A549 (cell line): ENCODE measurements at regions not wholly inside any gene's neighbourhood (a gene's known extent, or its start where the extent isn't known, plus 50 kb on each side); places are given as distances from the start of the nearest gene placed in this dataset.

Experiments
- ATAC-seq, 2 experiments: fragments of 200-7000 bp in 1 of 2; fragments of >200 bp in 1 of 2; cut with Nextera tagmentation in 1 of 2; cut with Tn5 transposase in 1 of 2; 3 replicates each; pipeline versions ENCODE4 v1.8.0 to v1.9.1; 2018 to 2020; ENCODE audit warnings: mild to moderate bottlenecking in 1 of 2, moderate library complexity in 1 of 2
- CTCF ChIA-PET: fragments of 300-600 bp; sonication (Branson Sonifier 250); formaldehyde crosslinking; extraction: SDS; loops from one replicate; lab custom pipeline; 2021; ENCODE audit warnings: antibody characterized with exemption, inconsistent platforms; lab: Yijun Ruan, JAX
- POLR2A ChIA-PET: fragments of 350-600 bp; formaldehyde crosslinking; extraction: SDS; loops from one replicate; lab custom pipeline; 2021; ENCODE audit warnings: antibody characterized with exemption, inconsistent platforms; lab: Yijun Ruan, JAX
- DNase-seq, 2 experiments: peaks; one replicate each; pipeline versions ENCODE4 v3.0.0 to v3.0.0-alpha.2; 2011 to 2016; ENCODE audit warnings: low read depth in 1 of 2, low spot score in 1 of 2
- FAIRE-seq: peaks from 2 replicates; lab custom pipeline; 2011; peaks lifted over from hg19 to GRCh38; lab: Jason Lieb, UNC
- H3K27ac ChIP-seq, 2 experiments: fragments of >200 bp; sonication (Bioruptor Twin); formaldehyde crosslinking; 3 replicates each; pipeline ENCODE4 v1.5.1; 2016 to 2017
- H3K4me1 ChIP-seq: fragments of >200 bp; sonication (Bioruptor Twin); formaldehyde crosslinking; 3 replicates; pipeline ENCODE4 v1.6.1; 2016
- H3K4me2 ChIP-seq: fragments of >200 bp; sonication (Bioruptor Twin); formaldehyde crosslinking; 3 replicates; pipeline ENCODE4 v1.6.1; 2016
- H3K4me3 ChIP-seq: fragments of >200 bp; sonication (Bioruptor Twin); formaldehyde crosslinking; 3 replicates; pipeline ENCODE4 v1.5.1; 2016
- H3K9me3 ChIP-seq: fragments of >200 bp; sonication (Bioruptor Twin); formaldehyde crosslinking; 3 replicates; pipeline ENCODE4 v1.6.1; 2016
- BCL3 ChIP-seq: fragments of >200 bp; sonication (Bioruptor Twin); formaldehyde crosslinking; IDR thresholded peaks from 3 replicates; pipeline ENCODE4 v1.6.1; 2016
- CBX2 ChIP-seq: fragments of 200-600 bp; sonication (generic); IDR thresholded peaks from 2 replicates; pipeline ENCODE4 v1.6.1; 2016; ENCODE audit warnings: low read depth, mild to moderate bottlenecking, borderline replicate concordance
- CBX8 ChIP-seq: fragments of 200-600 bp; sonication (generic); IDR thresholded peaks from 2 replicates; pipeline ENCODE4 v1.6.1; 2016
- CHD2 ChIP-seq: fragments of 150-350 bp; IDR thresholded peaks from 2 replicates; pipeline ENCODE4 v1.6.1; 2014; ENCODE audit warnings: low read length; ENCODE audit not compliant: partially characterized antibody
- EHMT2 ChIP-seq: fragments of 200-600 bp; sonication (generic); IDR thresholded peaks from 2 replicates; pipeline ENCODE4 v1.6.1; 2016; ENCODE audit warnings: antibody characterized with exemption, low read depth, mild to moderate bottlenecking, moderate library complexity
- EP300 ChIP-seq, 2 experiments: fragments of >200 bp; sonication (Bioruptor Twin); formaldehyde crosslinking; IDR thresholded peaks; 2 replicates in 1 of 2; 3 replicates in 1 of 2; pipeline ENCODE4 v1.6.1; 2016 to 2017
- ESRRA ChIP-seq: fragments of 150-350 bp; IDR thresholded peaks from 2 replicates; pipeline ENCODE4 v1.6.1; 2014; ENCODE audit warnings: mild to moderate bottlenecking, low read length, borderline replicate concordance
- FOSL2 ChIP-seq, 2 experiments: fragments of 450-650 bp in 1 of 2; fragments of >200 bp in 1 of 2; sonication (Bioruptor Twin) in 1 of 2; formaldehyde crosslinking; IDR thresholded peaks; 2 replicates each; pipeline versions ENCODE4 v1.5.0 to v1.6.1; 2016 to 2020; ENCODE audit warnings: mild to moderate bottlenecking in 1 of 2, moderate library complexity in 1 of 2
- FOXS1 ChIP-seq: fragments of 250-450 bp; sonication (Bioruptor Pico); IDR thresholded peaks from 2 replicates; pipeline ENCODE4 v1.5.0; 2020; ENCODE audit warnings: mild to moderate bottlenecking, moderate library complexity
- HEYL ChIP-seq: fragments of 250-450 bp; sonication (Bioruptor Pico); IDR thresholded peaks from 2 replicates; pipeline ENCODE4 v1.8.0; 2021; ENCODE audit warnings: mild to moderate bottlenecking, moderate library complexity
- HOXB13 ChIP-seq: fragments of 250-450 bp; sonication (Bioruptor Pico); IDR thresholded peaks from 2 replicates; pipeline ENCODE4 v1.5.0; 2020; ENCODE audit warnings: low read depth, mild to moderate bottlenecking, moderate library complexity
- MAX ChIP-seq: IDR thresholded peaks from 2 replicates; pipeline ENCODE4 v1.6.1; 2012
- MYC ChIP-seq: IDR thresholded peaks from 2 replicates; pipeline ENCODE4 v1.6.1; 2012; ENCODE audit warnings: mild to moderate bottlenecking, inconsistent platforms, low read length, improper control_type of control experiment, borderline replicate concordance
- NPAS2 ChIP-seq: fragments of 250-450 bp; sonication (Bioruptor Pico); IDR thresholded peaks from 2 replicates; pipeline ENCODE4 v1.8.0; 2022; ENCODE audit warnings: mild to moderate bottlenecking, moderate library complexity, borderline replicate concordance
- NR3C1 ChIP-seq: fragments of >200 bp; sonication (Bioruptor Twin); formaldehyde crosslinking; IDR thresholded peaks from 3 replicates; pipeline ENCODE4 v1.6.1; 2017
- POLR2AphosphoS2 ChIP-seq: conservative IDR thresholded peaks from 2 replicates; pipeline ENCODE4 v1.6.1; 2012; ENCODE audit warnings: low read length, improper control_type of control experiment, inconsistent platforms
- RARB ChIP-seq: fragments of 250-450 bp; sonication (Bioruptor Pico); IDR thresholded peaks from 2 replicates; pipeline ENCODE4 v1.8.0; 2021; ENCODE audit warnings: mild to moderate bottlenecking, moderate library complexity
- RFX5 ChIP-seq: fragments of 450-650 bp; IDR thresholded peaks from 2 replicates; pipeline ENCODE4 v1.7.1; 2014; ENCODE audit warnings: antibody characterized with exemption, mild to moderate bottlenecking, moderate library complexity
- SREBF2 ChIP-seq: fragments of 450-650 bp; IDR thresholded peaks from 2 replicates; pipeline ENCODE4 v1.6.1; 2014; ENCODE audit warnings: mild to moderate bottlenecking, moderate library complexity
- TFCP2L1 ChIP-seq: fragments of 250-450 bp; sonication (Bioruptor Pico); IDR thresholded peaks from 2 replicates; pipeline ENCODE4 v1.5.0; 2021; ENCODE audit warnings: mild to moderate bottlenecking
- WGBS: methylation state at CpG from one replicate; pipeline ENCODE4 v1.1.6; 2017; ENCODE audit errors: missing lambda C conversion rate; 5-methylcytosine and 5-hydroxymethylcytosine counted together
- TF ChIP-seq, protein P1 (sequence below): IDR thresholded peaks from 2 replicates; pipeline ENCODE4 v1.6.1; 2012

DNA sequence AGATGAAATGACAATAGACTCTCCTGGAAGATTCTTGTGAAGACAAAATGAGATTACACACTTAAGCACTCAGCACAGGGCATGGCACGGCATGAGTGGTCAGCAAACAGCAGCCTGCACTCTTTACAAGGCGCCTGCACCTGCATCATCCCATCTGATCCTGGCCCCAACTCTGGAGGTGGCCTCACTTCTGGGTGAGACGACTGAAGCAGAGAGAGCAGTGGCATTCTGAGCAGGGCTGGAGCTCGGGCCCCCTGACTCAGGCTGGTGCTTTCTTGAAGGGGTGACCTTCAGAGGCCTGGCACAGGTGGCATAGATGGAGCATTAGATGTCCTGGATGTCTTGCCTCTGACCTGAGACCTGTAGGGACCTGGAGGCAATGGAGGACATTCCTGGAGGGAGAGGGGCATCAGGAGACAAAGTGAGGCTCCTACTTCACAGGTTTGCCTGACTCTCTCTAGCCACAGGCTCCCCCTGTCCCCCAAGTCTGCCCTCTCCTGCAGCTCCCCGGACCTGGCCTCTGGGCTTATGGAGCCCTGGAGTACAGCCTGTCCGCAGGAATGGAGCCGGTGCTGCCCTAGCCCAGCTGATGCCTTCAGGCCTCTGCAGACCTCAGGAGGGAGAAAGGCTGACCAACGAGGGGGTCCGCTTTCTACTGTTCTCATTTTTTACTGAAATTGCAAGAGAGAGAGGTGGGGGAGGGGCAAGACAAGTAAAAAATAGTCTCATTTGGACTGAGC is 65.5 kb upstream of the THY1 start:
- WGBS: 36% methylated on average over 9 of the region's 9 CpGs
- no peak for DNase-seq
- H3K9me3 ChIP-seq: no peaks in the 10 kb centered on the region
- no peak for FAIRE-seq
- no peak for ATAC-seq
- no peak overlapping the region for H3K4me2 ChIP-seq
- TF ChIP-seq, protein P1, sequence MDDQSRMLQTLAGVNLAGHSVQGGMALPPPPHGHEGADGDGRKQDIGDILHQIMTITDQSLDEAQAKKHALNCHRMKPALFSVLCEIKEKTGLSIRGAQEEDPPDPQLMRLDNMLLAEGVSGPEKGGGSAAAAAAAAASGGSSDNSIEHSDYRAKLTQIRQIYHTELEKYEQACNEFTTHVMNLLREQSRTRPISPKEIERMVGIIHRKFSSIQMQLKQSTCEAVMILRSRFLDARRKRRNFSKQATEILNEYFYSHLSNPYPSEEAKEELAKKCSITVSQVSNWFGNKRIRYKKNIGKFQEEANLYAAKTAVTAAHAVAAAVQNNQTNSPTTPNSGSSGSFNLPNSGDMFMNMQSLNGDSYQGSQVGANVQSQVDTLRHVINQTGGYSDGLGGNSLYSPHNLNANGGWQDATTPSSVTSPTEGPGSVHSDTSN: no peak
- TF ChIP-seq BCL3 (no peak), NPAS2 (CRISPR knock-in tag) (no peak), CHD2 (no peak), EP300 (IDR thresholded peaks at IDR 0.05) (no peak), SREBF2 (no peak), POLR2AphosphoS2 (no peak), HEYL (CRISPR knock-in tag) (no peak)
- CTCF ChIA-PET: interaction anchor here (1.2 to 2.0 kb wide), 2 partner anchors 45 to 620 kb away, joined by 5 to 8 read pairs; no protein-coding TSS in a partner anchor
- no peaks in the 10 kb centered on the region for H3K4me1 ChIP-seq
- POLR2A ChIA-PET: no interaction called here
- no peak overlapping the region for H3K4me3 ChIP-seq
- no peak overlapping the region for H3K27ac ChIP-seq

GRCh38 chr11:119486691-119487259 is 63.8 kb upstream of the THY1 start:
- DNase-seq (no peak), FAIRE-seq (no peak), ATAC-seq (no peak)
- POLR2A ChIA-PET: no interaction called here
- Histone ChIP-seq H3K9me3 (no peaks in the 10 kb centered on the region), H3K4me1 (no peaks in the 10 kb centered on the region), H3K27ac (no peak overlapping the region), H3K4me2 (no peak overlapping the region), H3K4me3 (no peak overlapping the region)
- TF ChIP-seq EHMT2 (no peak), POLR2AphosphoS2 (no peak), NR3C1 (no peak), HOXB13 (no peak), CBX8 (no peak), SREBF2 (no peak), CBX2 (no peak), MAX (no peak), ESRRA (no peak), FOSL2 (IDR thresholded peaks at IDR 0.05) (no peak), FOSL2 (CRISPR knock-in tag; IDR thresholded peaks at IDR 0.05) (no peak), TFCP2L1 (no peak), RFX5 (no peak), MYC (no peak), FOXS1 (no peak), BCL3 (no peak), HEYL (CRISPR knock-in tag) (no peak), RARB (CRISPR knock-in tag) (no peak)
- TF ChIP-seq, protein P1: no peak
- 33% methylated on average over 1 of the region's 3 CpGs for WGBS
- CTCF ChIA-PET: interaction anchor here (1.0 to 2.0 kb wide), 4 partner anchors 47 to 621 kb away, joined by 3 to 5 read pairs (median 4); no protein-coding TSS in a partner anchor
